ENCODE measurements at regions not wholly inside any gene's neighbourhood (a gene's known extent, or its start where the extent isn't known, plus 50 kb on each side); places are given as distances from the start of the nearest gene placed in this dataset. TPM values are rescaled to one million over a fixed set of nuclear protein-coding genes. Genes with fewer than 3 reads are reported as not detected.

GRCh38 chr12:104823985-104824461 is 134.1 kb downstream of the SLC41A2 start:
- TF ChIP-seq CTCF (IDR thresholded peaks at IDR 0.05; ENCODE audit: insufficient read depth, low read depth, low read length), result no peak
- no peak overlapping the region for H3K4me3 ChIP-seq (ENCODE audit: low read depth, low read length)
- no peak for DNase-seq (ENCODE audit: low read depth)
- H3K36me3 ChIP-seq (ENCODE audit: control insufficient read depth, insufficient read depth, low read length), result no peaks in the 10 kb centered on the region
- no peaks in the 10 kb centered on the region for H3K27me3 ChIP-seq (ENCODE audit: control insufficient read depth, insufficient read depth, low read length)
- ChIA-PET CTCF (no interaction called here), POLR2A (no interaction called here)

- TF ChIP-seq CTCF (IDR thresholded peaks at IDR 0.05; ENCODE audit: insufficient read depth, low read depth, low read length), result no peak
- Histone ChIP-seq H3K4me3 (ENCODE audit: low read depth, low read length) (no peak overlapping the region), H3K27me3 (ENCODE audit: control insufficient read depth, insufficient read depth, low read length) (no peaks in the 10 kb centered on the region), H3K36me3 (ENCODE audit: control insufficient read depth, insufficient read depth, low read length) (no peaks in the 10 kb centered on the region)
- POLR2A ChIA-PET, result no interaction called here
- DNase-seq (ENCODE audit: low read depth), result no peak
- CTCF ChIA-PET, result interaction anchor here (0.7 kb wide), 1 partner anchor 10 kb away, joined by 4 read pairs; no protein-coding TSS in a partner anchor
Observed at GRCh38 chr12:104822941-104823340, 135.1 kb downstream of the SLC41A2 start.

GRCh38 chr12:104816845-104817503 is 141.1 kb downstream of the SLC41A2 start:
- POLR2A ChIA-PET, result no interaction called here
- DNase-seq (ENCODE audit: low read depth), result no peak
- Histone ChIP-seq H3K36me3 (ENCODE audit: control insufficient read depth, insufficient read depth, low read length) (no peaks in the 10 kb centered on the region; the same call in 1 of the 2 replicates), H3K27me3 (ENCODE audit: control insufficient read depth, insufficient read depth, low read length) (no peaks in the 10 kb centered on the region), H3K4me3 (ENCODE audit: low read depth, low read length) (no peak overlapping the region)
- CTCF ChIA-PET, result interaction anchor here (1.1 to 1.7 kb wide), 2 partner anchors 21 to 26 kb away, joined by 3 to 4 read pairs; no protein-coding TSS in a partner anchor
- no peak for TF ChIP-seq CTCF (IDR thresholded peaks at IDR 0.05; ENCODE audit: insufficient read depth, low read depth, low read length)

GRCh38 chr12:104815935-104816334 is 142.2 kb downstream of the SLC41A2 start:
- DNase-seq (ENCODE audit: low read depth), result no peak
- ChIA-PET POLR2A (no interaction called here), CTCF (interaction anchor here (1.1 kb wide), 1 partner anchor 25 kb away, joined by 3 read pairs; no protein-coding TSS in a partner anchor)
- TF ChIP-seq CTCF (IDR thresholded peaks at IDR 0.05; ENCODE audit: insufficient read depth, low read depth, low read length), result no peak
- H3K36me3 ChIP-seq (ENCODE audit: control insufficient read depth, insufficient read depth, low read length), result no peaks in the 10 kb centered on the region; the same call in 1 of the 2 replicates
- H3K4me3 ChIP-seq (ENCODE audit: low read depth, low read length), result no peak overlapping the region
- H3K27me3 ChIP-seq (ENCODE audit: control insufficient read depth, insufficient read depth, low read length), result no peaks in the 10 kb centered on the region

GRCh38 chr12:104814944-104815343 is 143.1 kb downstream of the SLC41A2 start:
- Histone ChIP-seq H3K27me3 (ENCODE audit: control insufficient read depth, insufficient read depth, low read length) (no peaks in the 10 kb centered on the region), H3K4me3 (ENCODE audit: low read depth, low read length) (no peak overlapping the region), H3K36me3 (ENCODE audit: control insufficient read depth, insufficient read depth, low read length) (no peaks in the 10 kb centered on the region; the same call in 1 of the 2 replicates)
- TF ChIP-seq CTCF (IDR thresholded peaks at IDR 0.05; ENCODE audit: insufficient read depth, low read depth, low read length), result no peak
- ChIA-PET CTCF (no interaction called here), POLR2A (no interaction called here)
- no peak for DNase-seq (ENCODE audit: low read depth)

Small RNAs in the stretch of these regions (small RNA-seq; reads per million reads assigned to genes)
- not detected for gene RF00019 (ENCODE audit: insufficient read length, low read depth, low replicate concordance)

Measured in BJ (cell line).